Activated CD4-positive, CD25-positive, alpha-beta regulatory T cell treated with anti-CD3 and anti-CD28 coated beads, Interleukin-2, amount 50 U/mL, for 24 hours (primary cell): ENCODE measurements at regions not wholly inside any gene's neighbourhood (a gene's known extent, or its start where the extent isn't known, plus 50 kb on each side); places are given as distances from the start of the nearest gene placed in this dataset.
A peak's percentile ranks its signal among the peaks of the same experiment; 100 is the strongest.

ENCODE experiments used
- ATAC-seq, 2 donors: fragments of 150-1000 bp; cut with Tn5 transposase; one replicate each; pipeline ENCODE4 v1.10.0; 2021; ENCODE audit warnings: mild to moderate bottlenecking in 1 of 2, moderate library complexity in 1 of 2

- ATAC-seq: no peak
These were observed 114.0 kb upstream of the TSPAN2 start for GRCh38 chr1:115203287-115203686.

GRCh38 chr1:115201598-115201997, 112.3 kb upstream of the TSPAN2 start:
- ATAC-seq: no peak

DNA sequence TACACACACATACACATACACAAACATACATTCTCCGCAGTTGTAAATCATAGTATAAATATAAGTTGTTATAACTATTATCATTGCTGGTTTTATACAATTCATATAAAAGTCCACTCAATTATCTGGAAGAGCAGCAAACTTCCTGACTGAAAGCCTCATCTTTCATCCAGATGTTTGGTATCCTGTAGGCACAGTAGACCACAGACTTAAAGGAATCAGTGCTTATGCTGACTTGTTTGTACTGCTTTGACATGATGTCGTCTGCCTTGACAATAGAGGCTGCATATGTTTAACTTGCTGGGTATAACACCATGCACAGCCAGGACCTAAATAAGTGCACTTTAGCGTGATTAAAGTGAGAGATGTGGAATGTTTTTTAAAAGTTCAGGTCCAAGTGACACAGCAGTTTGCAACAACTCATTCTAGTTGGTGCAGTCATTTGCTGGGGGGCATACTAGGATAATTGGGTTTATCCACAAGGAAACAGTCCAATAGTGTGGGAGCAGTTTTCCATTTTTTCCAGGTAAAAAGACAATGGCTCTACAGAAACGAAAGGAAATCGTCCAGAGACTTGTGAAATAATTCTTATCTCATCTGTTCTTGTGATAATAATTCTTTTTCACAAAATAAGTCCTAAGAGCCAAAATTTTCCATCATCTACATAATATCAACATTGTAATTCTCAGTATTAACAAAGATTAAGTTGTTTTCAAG, 110.3 kb upstream of the TSPAN2 start:
- no peak for ATAC-seq

- no peak for ATAC-seq
These were observed 109.6 kb upstream of the TSPAN2 start for GRCh38 chr1:115198938-115199337.

GRCh38 chr1:115196296-115196695, 107.0 kb upstream of the TSPAN2 start:
- ATAC-seq: no peak

DNA sequence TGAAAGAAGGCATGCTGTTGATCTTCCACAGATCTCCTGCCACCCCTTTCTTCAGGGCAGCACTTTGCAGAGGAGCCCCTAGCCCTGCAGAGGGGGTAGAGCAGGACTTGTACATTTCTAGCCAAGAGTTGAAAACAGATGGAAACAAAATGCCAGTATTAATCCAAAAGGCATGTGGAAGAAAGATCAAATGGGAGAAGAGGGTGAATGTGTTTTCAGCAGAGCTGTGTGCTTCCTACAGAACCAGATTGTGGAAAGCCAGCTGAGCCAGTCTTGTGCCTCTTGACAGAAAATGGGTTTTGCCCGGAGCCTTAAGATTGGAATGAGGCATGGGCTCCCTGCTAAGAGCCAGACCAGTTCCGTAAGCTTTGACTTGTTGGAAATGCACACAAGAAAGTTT, 105.2 kb upstream of the TSPAN2 start:
- ATAC-seq: no peak

GRCh38 chr1:115193046-115193828, 103.9 kb upstream of the TSPAN2 start:
- no peak for ATAC-seq

DNA sequence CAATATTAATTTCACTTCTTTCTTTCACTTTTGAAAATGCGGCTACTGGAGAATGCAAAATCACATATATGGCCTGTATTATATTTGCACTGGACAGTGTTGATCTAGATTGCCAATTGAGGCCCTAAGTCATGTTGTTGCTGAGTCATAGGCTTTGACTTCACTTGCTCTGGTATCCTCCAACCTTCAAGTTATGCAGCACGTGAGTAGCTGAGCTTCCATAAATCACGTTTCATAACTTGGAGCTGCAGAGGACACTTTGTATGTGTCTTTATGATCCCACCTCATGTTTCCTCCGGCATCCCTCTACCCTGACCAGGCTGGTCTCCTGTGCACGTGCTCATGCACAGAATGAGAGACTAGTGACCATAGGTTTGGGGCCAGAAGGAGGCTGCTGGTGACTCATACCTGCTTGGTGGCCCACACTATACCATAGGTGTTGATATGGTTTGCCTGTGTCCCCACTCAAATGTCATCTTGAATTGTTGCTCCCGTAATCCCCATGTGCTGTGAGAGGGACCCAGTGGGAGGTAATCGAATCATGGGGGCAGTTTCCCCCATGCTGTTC, 103.0 kb upstream of the TSPAN2 start:
- no peak for ATAC-seq

DNA sequence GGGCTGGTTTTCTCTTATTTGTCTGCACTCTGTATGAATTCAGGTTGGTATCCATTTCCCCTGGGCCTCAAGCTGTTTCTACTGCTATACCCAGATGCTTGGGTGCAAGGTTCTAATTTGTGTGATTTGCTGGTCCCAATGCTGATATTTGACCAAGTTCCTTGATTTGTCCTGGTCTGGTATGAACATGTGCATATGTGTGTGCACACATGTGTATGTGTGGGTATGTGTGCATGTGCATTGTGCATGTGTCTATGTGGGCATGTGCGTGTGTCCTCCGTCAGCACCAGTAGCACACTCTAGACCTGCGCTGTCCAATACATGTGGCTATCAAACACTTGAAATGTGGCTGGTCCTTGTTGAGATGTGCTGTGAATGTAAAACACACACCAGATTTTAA, 102.4 kb upstream of the TSPAN2 start:
- no peak for ATAC-seq

DNA sequence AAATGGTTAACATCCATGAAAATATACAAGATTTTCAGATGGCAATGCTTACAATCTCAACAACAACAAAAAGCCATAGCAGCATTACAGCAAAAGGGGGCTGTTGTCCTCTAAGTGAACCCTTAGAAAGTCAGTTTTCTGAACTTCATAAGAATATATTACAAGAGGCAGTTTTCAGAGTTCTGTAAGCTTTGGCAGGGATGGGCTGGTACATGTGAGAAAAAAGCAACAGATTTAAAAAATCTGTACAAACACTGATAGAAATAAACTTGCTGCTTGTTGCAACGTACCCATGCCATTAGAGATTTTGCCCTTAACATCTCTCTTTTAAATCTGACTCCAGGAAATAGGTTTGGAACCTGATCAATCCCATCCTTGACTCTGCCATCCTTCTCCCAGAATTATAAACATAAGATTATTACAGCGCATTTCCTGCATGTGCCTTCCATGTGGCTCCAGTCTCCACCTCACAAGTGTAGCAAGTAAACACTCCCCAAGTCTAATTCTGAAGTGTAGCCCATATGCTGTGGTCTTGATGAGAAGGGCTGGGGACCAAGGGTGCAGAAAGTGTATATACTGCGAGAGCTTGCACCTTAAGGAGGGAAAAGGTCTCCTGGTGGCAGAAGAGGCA, 101.4 kb upstream of the TSPAN2 start:
- no peak for ATAC-seq

DNA sequence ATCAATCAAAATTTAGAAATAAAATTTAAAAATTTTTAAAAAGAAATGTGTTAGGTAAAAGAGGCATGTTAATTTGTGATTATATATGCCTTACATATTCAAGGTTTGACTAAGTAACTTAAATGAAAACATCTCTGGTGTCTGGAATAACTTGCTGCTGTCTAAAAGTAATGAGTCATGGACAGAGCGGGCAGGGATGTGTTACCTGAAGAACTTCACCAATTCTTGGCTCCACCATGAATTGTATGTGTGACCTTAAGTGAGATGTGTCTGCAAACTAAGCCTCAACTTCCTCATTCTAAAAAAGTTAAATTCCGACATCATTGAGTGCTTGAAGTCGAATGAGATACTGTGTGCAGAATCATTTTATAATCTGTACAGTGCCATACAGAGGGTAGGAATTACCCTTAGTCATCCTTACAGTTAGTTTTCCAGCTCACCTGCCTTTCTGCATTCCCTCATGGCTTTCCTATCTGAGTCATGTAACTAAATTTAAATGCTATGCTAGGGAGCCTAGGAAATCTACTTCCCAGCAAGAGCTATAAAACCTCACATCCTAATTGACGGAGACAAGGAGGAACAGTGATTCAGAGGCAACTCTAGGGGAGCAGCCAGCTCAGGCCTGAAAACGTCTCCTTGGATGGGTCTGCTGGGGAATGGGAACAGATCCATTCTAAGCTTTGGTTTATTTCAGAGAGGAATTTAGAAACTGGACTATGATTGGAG, 100.7 kb upstream of the TSPAN2 start:
- no peak for ATAC-seq

DNA sequence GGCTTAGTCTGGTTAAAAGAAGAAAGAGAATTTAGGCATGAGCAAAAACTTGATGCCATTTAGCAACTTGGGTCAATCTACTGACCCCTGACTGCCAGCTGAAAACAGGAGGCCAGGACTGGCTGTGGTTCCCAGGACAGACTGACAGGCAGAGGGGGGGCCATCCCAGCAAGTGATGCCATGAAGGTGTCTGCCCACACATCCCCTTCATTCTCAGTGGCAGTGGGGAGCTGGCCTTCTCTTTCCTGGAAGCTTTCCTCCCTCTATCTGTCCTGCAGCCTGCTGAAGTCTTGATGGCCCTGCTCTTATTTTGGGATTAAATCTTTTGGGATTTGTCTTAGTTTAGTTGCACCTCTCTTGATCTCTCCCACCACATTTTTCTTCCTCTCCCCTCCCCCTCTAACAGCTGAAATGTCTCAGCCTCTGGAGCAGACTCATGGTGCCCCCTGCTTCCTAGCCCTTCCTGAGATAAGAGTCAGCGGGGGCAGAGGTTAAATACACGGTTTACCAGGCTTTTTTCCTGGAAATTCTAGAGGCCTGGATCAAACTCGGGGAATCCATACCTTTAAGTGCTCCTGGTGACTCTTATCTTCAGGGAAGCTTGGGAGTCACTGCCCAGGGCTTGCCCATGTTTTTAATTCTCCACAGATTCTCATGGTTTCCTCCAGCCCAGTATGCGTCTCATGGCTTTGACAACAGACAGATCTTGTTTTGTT, 99.5 kb upstream of the TSPAN2 start:
- no peak for ATAC-seq

- no peak for ATAC-seq
These were observed 97.5 kb upstream of the TSPAN2 start for GRCh38 chr1:115186711-115187265.

- no peak for ATAC-seq
These were observed 96.0 kb upstream of the TSPAN2 start for GRCh38 chr1:115185336-115185735.

GRCh38 chr1:115184951-115185331, 95.6 kb upstream of the TSPAN2 start:
- no peak for ATAC-seq

GRCh38 chr1:115184260-115184950, 95.1 kb upstream of the TSPAN2 start:
- peak; percentile 41 to 69 for ATAC-seq

DNA sequence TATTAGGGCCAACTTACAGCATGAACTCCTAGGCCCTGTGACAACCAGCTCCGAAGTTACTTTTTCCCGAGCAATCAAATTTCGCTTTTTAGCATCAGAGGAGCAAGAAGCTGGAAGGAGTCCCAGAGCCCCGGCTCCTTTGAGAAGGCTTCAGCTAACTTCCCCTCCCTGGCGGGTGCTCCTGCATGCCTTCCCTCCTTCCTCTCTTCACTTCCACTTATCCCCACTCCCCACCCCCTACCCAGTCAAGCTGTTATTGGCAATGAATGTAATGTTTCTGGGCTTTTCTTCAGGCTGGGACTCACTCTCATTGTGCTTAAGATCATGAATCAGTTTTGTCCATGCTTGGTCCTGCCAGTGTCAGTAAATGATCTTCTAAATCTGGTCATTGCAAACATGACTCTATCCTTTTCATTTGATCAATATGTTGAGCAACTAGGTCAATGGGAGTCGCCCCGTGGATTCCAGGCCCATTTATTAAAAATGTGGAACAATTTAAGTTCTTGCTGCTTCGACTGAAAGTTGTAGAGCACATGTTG, 94.5 kb upstream of the TSPAN2 start:
- ATAC-seq: no peak

- no peak for ATAC-seq
These were observed 93.9 kb upstream of the TSPAN2 start for GRCh38 chr1:115183158-115183557.

- no peak for ATAC-seq
These were observed 92.9 kb upstream of the TSPAN2 start for GRCh38 chr1:115182012-115182715.

GRCh38 chr1:115181231-115181630, 91.9 kb upstream of the TSPAN2 start:
- ATAC-seq: no peak
